Testis (tissue), 2 donors: ENCODE measurements at regions not wholly inside any gene's neighbourhood (a gene's known extent, or its start where the extent isn't known, plus 50 kb on each side); places are given as distances from the start of the nearest gene placed in this dataset.

Experiments used
- DNase-seq: peaks from one replicate; pipeline ENCODE4 v3.0.0-alpha.2; 2019
- H3K27ac ChIP-seq, 2 donors: fragments of 200-600 bp; sonication (generic); one replicate each; pipeline ENCODE4 v1.5.1; 2019
- H3K27me3 ChIP-seq: fragments of 200-600 bp; sonication (generic); one replicate; pipeline ENCODE4 v1.5.1; 2019
- H3K36me3 ChIP-seq: fragments of 200-600 bp; sonication (generic); one replicate; pipeline ENCODE4 v1.5.1; 2017; ENCODE audit warnings: low read depth; ENCODE audit errors: missing control alignments
- H3K4me1 ChIP-seq: fragments of 200-600 bp; sonication (generic); one replicate; pipeline ENCODE4 v1.5.1; 2019
- H3K4me3 ChIP-seq, 2 donors: fragments of 200-600 bp; sonication (generic); one replicate each; pipeline ENCODE4 v1.5.1; 2017 to 2019
- H3K9me3 ChIP-seq: fragments of 200-600 bp; sonication (generic); one replicate; pipeline ENCODE4 v1.5.1; 2017
- POLR2A ChIP-seq: fragments of 450-650 bp; IDR thresholded peaks from one replicate; pipeline ENCODE4 v1.6.1; 2017; ENCODE audit warnings: antibody characterized with exemption, mild to moderate bottlenecking, moderate library complexity
- WGBS, 2 donors: methylation state at CpG; one replicate each; pipeline ENCODE4 v1.1.5; 2018; 5-methylcytosine and 5-hydroxymethylcytosine counted together
- intact Hi-C: fragments of 100-400 bp; cut with DNase I; formaldehyde crosslinking; loops from one replicate; pipeline ENCODE4 v1.15.1; 2023; ENCODE audit warnings: low total_unique reads
- TF ChIP-seq, protein P1 (sequence below), 3 experiments: fragments of 450-650 bp in 2 of 3; fragments of 200-600 bp in 1 of 3; sonication (generic) in 1 of 3; IDR thresholded peaks; one replicate each; pipeline ENCODE4 v1.5.1; 2016 to 2019; ENCODE audit warnings: antibody characterized with exemption in 3 of 3, mild to moderate bottlenecking in 2 of 3, moderate library complexity in 1 of 3

DNA sequence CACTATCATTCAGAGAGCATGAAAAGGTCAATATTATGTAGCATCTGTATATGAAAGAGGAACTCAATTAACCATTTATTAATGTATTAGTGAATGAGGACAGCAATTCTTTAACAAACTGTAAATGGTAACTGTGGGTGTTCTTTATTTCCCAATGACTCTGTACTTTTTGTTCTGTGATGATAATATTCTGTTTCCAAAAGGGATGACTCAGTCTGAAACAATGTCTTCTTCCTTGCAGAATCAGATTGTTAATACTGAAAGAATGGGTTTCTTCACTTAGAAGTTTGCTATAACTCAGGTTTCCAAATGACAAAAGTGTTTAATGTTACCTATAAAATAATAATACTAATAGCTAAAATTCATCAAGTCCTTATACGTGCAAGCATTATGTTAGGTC is 1518.7 kb upstream of the WWC1 start:
- no peak for TF ChIP-seq POLR2A
- TF ChIP-seq, protein P1, sequence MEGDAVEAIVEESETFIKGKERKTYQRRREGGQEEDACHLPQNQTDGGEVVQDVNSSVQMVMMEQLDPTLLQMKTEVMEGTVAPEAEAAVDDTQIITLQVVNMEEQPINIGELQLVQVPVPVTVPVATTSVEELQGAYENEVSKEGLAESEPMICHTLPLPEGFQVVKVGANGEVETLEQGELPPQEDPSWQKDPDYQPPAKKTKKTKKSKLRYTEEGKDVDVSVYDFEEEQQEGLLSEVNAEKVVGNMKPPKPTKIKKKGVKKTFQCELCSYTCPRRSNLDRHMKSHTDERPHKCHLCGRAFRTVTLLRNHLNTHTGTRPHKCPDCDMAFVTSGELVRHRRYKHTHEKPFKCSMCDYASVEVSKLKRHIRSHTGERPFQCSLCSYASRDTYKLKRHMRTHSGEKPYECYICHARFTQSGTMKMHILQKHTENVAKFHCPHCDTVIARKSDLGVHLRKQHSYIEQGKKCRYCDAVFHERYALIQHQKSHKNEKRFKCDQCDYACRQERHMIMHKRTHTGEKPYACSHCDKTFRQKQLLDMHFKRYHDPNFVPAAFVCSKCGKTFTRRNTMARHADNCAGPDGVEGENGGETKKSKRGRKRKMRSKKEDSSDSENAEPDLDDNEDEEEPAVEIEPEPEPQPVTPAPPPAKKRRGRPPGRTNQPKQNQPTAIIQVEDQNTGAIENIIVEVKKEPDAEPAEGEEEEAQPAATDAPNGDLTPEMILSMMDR (IDR thresholded peaks at IDR 0.05): no peak
- H3K9me3 ChIP-seq: no peaks in the 10 kb centered on the region
- DNase-seq: no peak
- intact Hi-C loops: no loop called here
- no peaks in the 10 kb centered on the region for H3K27me3 ChIP-seq
- peak overlapping the region in 1 of 2 donors; percentile 33 for H3K27ac ChIP-seq
- H3K4me1 ChIP-seq: no peaks in the 10 kb centered on the region
- no peaks in the 10 kb centered on the region for H3K36me3 ChIP-seq
- H3K4me3 ChIP-seq: no peak overlapping the region
- 0 to 32% methylated on average over 1 of the region's 1 CpG for WGBS, 2 donors

DNA sequence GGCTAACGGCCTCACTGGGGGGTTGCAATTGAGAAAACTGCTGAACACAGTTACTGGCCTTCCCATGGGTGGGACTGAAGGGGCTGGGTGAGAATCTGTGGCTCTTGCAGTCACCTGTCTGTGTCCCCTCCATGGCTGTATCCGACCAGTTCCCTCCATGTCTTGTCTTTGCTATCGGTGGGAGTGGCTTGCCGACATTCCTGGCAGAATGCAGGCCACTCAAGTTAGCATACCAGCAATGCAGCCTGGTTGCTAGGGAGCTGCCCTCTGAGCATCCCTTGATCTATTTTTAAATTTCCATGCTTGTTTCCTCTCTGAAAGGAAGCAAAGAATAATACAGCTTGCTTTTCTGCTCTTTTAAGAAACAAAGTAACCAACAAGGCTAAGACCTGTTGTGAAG is 1509.7 kb upstream of the WWC1 start:
- DNase-seq: no peak

DNA sequence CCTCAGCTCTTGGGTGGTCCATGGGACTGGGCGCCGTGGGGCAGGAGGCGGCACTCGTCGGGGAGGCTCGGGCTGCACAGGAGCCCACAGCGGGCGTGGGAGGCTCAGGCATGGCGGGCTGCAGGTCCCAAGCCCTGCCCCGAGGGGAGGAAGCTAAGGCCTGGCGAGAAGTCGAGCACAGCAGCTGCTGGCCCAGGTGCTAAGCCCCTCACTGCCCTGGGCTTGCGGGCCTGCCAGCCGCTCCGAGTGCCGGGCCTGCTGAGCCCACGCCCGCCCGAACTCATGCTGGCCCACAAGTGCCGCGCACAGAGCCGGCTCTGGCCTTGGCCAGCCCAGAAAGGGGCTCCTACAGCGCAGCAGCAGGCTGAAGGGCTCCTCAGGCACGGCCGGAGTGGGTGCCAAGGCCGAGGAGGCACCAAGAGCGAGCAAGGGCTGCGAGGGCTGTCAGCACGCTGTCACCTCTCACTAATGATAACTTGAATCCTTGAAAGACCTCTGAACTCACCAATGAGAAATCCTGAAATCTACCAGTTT is 1506.8 kb upstream of the WWC1 start:
- Histone ChIP-seq H3K4me1 (no peaks in the 10 kb centered on the region), H3K4me3 (no peak overlapping the region), H3K27ac (no peak overlapping the region), H3K9me3 (no peaks in the 10 kb centered on the region), H3K27me3 (no peaks in the 10 kb centered on the region), H3K36me3 (no peaks in the 10 kb centered on the region)
- no peak for TF ChIP-seq POLR2A
- TF ChIP-seq, protein P1 (IDR thresholded peaks at IDR 0.05): no peak
- WGBS, 2 donors: 92 to 100% methylated on average over 7 to 23 of the region's 29 CpGs
- intact Hi-C loops: no loop called here
- no peak for DNase-seq

More for the DNA sequence above, 1509.7 kb upstream of the WWC1 start:
- Histone ChIP-seq H3K27me3 (no peaks in the 10 kb centered on the region), H3K9me3 (no peaks in the 10 kb centered on the region), H3K27ac (no peak overlapping the region), H3K4me3 (no peak overlapping the region), H3K36me3 (no peaks in the 10 kb centered on the region), H3K4me1 (no peaks in the 10 kb centered on the region)
- intact Hi-C loops: no loop called here
- no peak for TF ChIP-seq POLR2A
- TF ChIP-seq, protein P1 (IDR thresholded peaks at IDR 0.05): no peak
- WGBS, 2 donors: 13 to 25% methylated on average over 4 of the region's 4 CpGs

DNA sequence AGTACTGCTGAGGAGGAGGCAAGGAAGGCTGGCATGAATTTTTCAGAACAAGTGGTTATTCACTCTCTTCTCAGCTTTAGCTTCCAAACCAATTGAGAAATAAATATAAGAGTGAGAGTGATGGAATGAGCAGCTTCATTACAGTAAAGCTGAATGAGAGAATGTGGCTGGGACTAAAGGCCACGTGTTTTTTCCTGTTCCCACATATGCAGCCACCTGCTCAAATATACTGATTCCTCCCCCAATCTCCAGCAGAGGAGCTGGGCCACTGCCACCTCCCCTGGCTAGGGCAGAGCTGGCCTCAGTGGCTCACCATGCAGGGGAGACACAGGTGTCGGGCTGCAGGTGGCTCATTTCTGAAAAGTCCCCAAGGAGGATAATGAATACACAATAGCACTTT is 1505.3 kb upstream of the WWC1 start:
- H3K9me3 ChIP-seq: no peaks in the 10 kb centered on the region
- no peaks in the 10 kb centered on the region for H3K4me1 ChIP-seq
- no peak overlapping the region for H3K4me3 ChIP-seq
- no peak for DNase-seq
- H3K36me3 ChIP-seq: no peaks in the 10 kb centered on the region
- intact Hi-C loops: no loop called here
- 84 to 94% methylated on average over 2 of the region's 2 CpGs for WGBS, 2 donors
- no peaks in the 10 kb centered on the region for H3K27me3 ChIP-seq
- TF ChIP-seq POLR2A: no peak
- TF ChIP-seq, protein P1 (IDR thresholded peaks at IDR 0.05): no peak
- H3K27ac ChIP-seq: no peak overlapping the region

DNA sequence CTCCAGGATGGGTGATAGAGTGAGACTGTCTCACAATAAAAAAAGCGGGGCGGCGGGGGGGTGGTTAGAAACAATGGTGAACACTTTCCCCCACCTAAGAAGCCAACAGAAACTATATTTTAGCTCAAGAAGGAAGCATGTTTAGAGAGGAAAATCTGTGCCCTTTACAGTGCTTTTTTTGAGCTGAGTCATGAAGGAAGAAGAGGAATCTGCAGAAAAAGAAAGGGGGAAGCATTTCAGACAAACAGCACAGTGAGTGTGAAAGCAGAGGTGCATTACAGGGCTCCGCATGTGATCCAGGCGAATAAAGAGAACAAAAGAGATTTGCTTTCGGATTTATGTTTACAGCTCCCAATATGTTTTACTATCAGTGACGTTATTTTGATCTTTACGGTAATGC is 1504.6 kb upstream of the WWC1 start:
- H3K36me3 ChIP-seq: no peaks in the 10 kb centered on the region
- no peak overlapping the region for H3K4me3 ChIP-seq
- no peaks in the 10 kb centered on the region for H3K27me3 ChIP-seq
- H3K9me3 ChIP-seq: no peaks in the 10 kb centered on the region
- intact Hi-C loops: no loop called here
- 85 to 97% methylated on average over 8 of the region's 8 CpGs for WGBS, 2 donors
- no peak overlapping the region for H3K27ac ChIP-seq
- no peak for TF ChIP-seq POLR2A
- TF ChIP-seq, protein P1 (IDR thresholded peaks at IDR 0.05): no peak
- H3K4me1 ChIP-seq: no peaks in the 10 kb centered on the region
- DNase-seq: no peak
